Endothelial cell of umbilical vein (primary cell): ENCODE measurements at regions not wholly inside any gene's neighbourhood (a gene's known extent, or its start where the extent isn't known, plus 50 kb on each side); places are given as distances from the start of the nearest gene placed in this dataset.

Source experiments
- BruUV-seq: library from RNA; stranded (reverse); fragments of 400-500 nt; replicated peaks from 2 replicates; lab custom pipeline; 2021; lab: Mats Ljungman, UMichigan
- CTCF ChIA-PET: fragments of 300-600, 350-600 bp; sonication (Branson Sonifier 250); formaldehyde crosslinking; loops from one replicate; lab custom pipeline; 2021; ENCODE audit warnings: antibody characterized with exemption, inconsistent platforms; lab: Charles Lee
- POLR2A ChIA-PET: fragments of 300-600, 350-600 bp; sonication (Branson Sonifier 250); formaldehyde crosslinking; loops from one replicate; lab custom pipeline; 2021; ENCODE audit warnings: antibody characterized with exemption, inconsistent platforms; lab: Charles Lee
- DNase-seq: peaks from one replicate; pipeline ENCODE4 v3.0.0-alpha.2; 2011; ENCODE audit warnings: low read depth, low spot score
- FAIRE-seq: peaks from 2 replicates; lab custom pipeline; 2011; peaks lifted over from hg19 to GRCh38; lab: Jason Lieb, UNC
- H2AFZ ChIP-seq: 2 replicates; pipeline ENCODE4 v1.6.0; 2012; ENCODE audit warnings: low read depth, low read length, control low read depth, inconsistent platforms
- H3K27ac ChIP-seq: 2 replicates; pipeline ENCODE4 v1.5.1; 2011; ENCODE audit warnings: low read depth, mild to moderate bottlenecking, control low read depth, low read length, moderate library complexity; ENCODE audit not compliant: insufficient read depth
- H3K27me3 ChIP-seq, 2 experiments: 2 replicates each; pipeline versions ENCODE4 v1.6.0 to v1.6.1; 2011; ENCODE audit warnings: low read length in 2 of 2, mixed read lengths in 1 of 2; ENCODE audit not compliant: control insufficient read depth in 2 of 2, insufficient read depth in 2 of 2
- H3K36me3 ChIP-seq, 2 experiments: 2 replicates in 1 of 2; 3 replicates in 1 of 2; pipeline ENCODE4 v1.5.1; 2011; ENCODE audit warnings: low read length in 2 of 2, mild to moderate bottlenecking in 1 of 2, moderate library complexity in 1 of 2; ENCODE audit not compliant: control insufficient read depth in 2 of 2, insufficient read depth in 2 of 2; ENCODE audit errors: extremely low read depth in 1 of 2
- H3K4me1 ChIP-seq: 3 replicates; pipeline ENCODE4 v1.5.1; 2011; ENCODE audit warnings: mild to moderate bottlenecking, low read length; ENCODE audit not compliant: control insufficient read depth, insufficient read depth; ENCODE audit errors: extremely low read depth
- H3K4me2 ChIP-seq: 2 replicates; pipeline ENCODE4 v1.6.1; 2011; ENCODE audit warnings: low read length, control low read depth, mixed read lengths; ENCODE audit not compliant: insufficient read depth
- H3K4me3 ChIP-seq, 3 experiments: fragments of 200-600 bp in 1 of 3; sonication (generic), shearing (Covaris generic) in 1 of 3; replicated peaks in 1 of 3; 2 replicates each; pipeline ENCODE4 v1.5.1; 2011 to 2016; ENCODE audit warnings: control low read depth in 3 of 3, low read length in 3 of 3, mild to moderate bottlenecking in 2 of 3, inconsistent platforms in 1 of 3, low read depth in 1 of 3, moderate library complexity in 1 of 3; ENCODE audit not compliant: insufficient read depth in 1 of 3
- H3K79me2 ChIP-seq: 2 replicates; pipeline ENCODE4 v1.6.0; 2012; ENCODE audit warnings: low read length, inconsistent platforms; ENCODE audit not compliant: control insufficient read depth, insufficient read depth
- H3K9ac ChIP-seq: replicated peaks from 2 replicates; pipeline ENCODE3; 2011; ENCODE audit warnings: low read length, control low read depth; ENCODE audit not compliant: insufficient read depth; ENCODE audit errors: extremely low read depth
- H3K9me1 ChIP-seq: replicated peaks from 3 replicates; pipeline ENCODE4 v1.6.0; 2011; ENCODE audit warnings: mild to moderate bottlenecking, low read length; ENCODE audit not compliant: control insufficient read depth, insufficient read depth; ENCODE audit errors: extremely low read depth
- H3K9me3 ChIP-seq: replicated peaks from 2 replicates; pipeline ENCODE4 v1.5.1; 2012; ENCODE audit warnings: low read length, inconsistent platforms; ENCODE audit not compliant: control insufficient read depth, insufficient read depth
- H4K20me1 ChIP-seq: replicated peaks from 2 replicates; pipeline ENCODE3; 2011; ENCODE audit warnings: mild to moderate bottlenecking, low read length; ENCODE audit not compliant: control insufficient read depth, insufficient read depth; ENCODE audit errors: extremely low read depth
- CTCF ChIP-seq, 2 donors: IDR thresholded peaks; 1 replicate in 1 of 2; 2 replicates in 1 of 2; pipeline ENCODE4 v1.5.1; 2011; ENCODE audit warnings: low read length in 2 of 2, mild to moderate bottlenecking in 2 of 2, moderate library complexity in 2 of 2, control low read depth in 1 of 2, inconsistent platforms in 1 of 2, low read depth in 1 of 2; ENCODE audit not compliant: insufficient read depth in 1 of 2; ENCODE audit errors: extremely low read depth in 1 of 2
- EZH2 ChIP-seq: IDR thresholded peaks from 2 replicates; pipeline ENCODE4 v1.6.1; 2012; ENCODE audit warnings: borderline replicate concordance, low read depth, mild to moderate bottlenecking, moderate library complexity, low read length, inconsistent platforms; ENCODE audit not compliant: severe bottlenecking
- FOS ChIP-seq: IDR thresholded peaks from 2 replicates; pipeline ENCODE4 v1.6.1; 2011; ENCODE audit warnings: mild to moderate bottlenecking, low read length, moderate library complexity, borderline replicate concordance; ENCODE audit not compliant: insufficient read depth
- GATA2 ChIP-seq: IDR thresholded peaks from 2 replicates; pipeline ENCODE4 v1.7.0; 2011; ENCODE audit warnings: low read depth, mild to moderate bottlenecking, moderate library complexity, mixed read lengths, low read length; ENCODE audit not compliant: insufficient read length, insufficient read depth
- JUN ChIP-seq: IDR thresholded peaks from 2 replicates; pipeline ENCODE4 v1.6.1; 2011; ENCODE audit warnings: borderline replicate concordance, low read depth; ENCODE audit not compliant: insufficient read length, insufficient read depth
- MAX ChIP-seq: IDR thresholded peaks from 2 replicates; pipeline ENCODE4 v1.6.1; 2011; ENCODE audit not compliant: insufficient read depth, insufficient read length
- MYC ChIP-seq: IDR thresholded peaks from one replicate; pipeline ENCODE4 v1.6.1; 2011; ENCODE audit warnings: mild to moderate bottlenecking, low read depth, low read length
- POLR2A ChIP-seq: IDR thresholded peaks from 2 replicates; pipeline ENCODE4 v1.6.1; 2012; ENCODE audit warnings: low read depth, mild to moderate bottlenecking, control low read depth, low read length
- POLR2AphosphoS5 ChIP-seq: IDR thresholded peaks from 2 replicates; pipeline ENCODE4 v1.6.1; 2012; ENCODE audit warnings: low read depth, mild to moderate bottlenecking, control low read depth, low read length, moderate library complexity; ENCODE audit not compliant: insufficient read depth
- dilution Hi-C: fragments of 300-500 bp; cut with MboI; formaldehyde crosslinking; loops from one replicate; pipeline ENCODE4 v1.15.0; 2019; ENCODE audit warnings: low sequenced_read_pairs; ENCODE audit not compliant: extremely low pct_ligation_motif_present
- intact Hi-C: fragments of 100-400 bp; cut with micrococcal nuclease; formaldehyde crosslinking; loops from one replicate; pipeline ENCODE4 v1.10.0; 2022

GRCh38 chr16:17658881-17659280, 188.1 kb upstream of the XYLT1 start:
- Histone ChIP-seq H3K9ac (no peak overlapping the region), H3K9me3 (peaks cover 1% of the 10 kb centered on the region), H3K9me1 (no peaks in the 10 kb centered on the region), H3K27me3 (no peaks in the 10 kb centered on the region), H3K4me3 (no peak overlapping the region), H3K79me2 (no peaks in the 10 kb centered on the region), H3K4me2 (no peak overlapping the region), H3K27ac (no peak overlapping the region), H3K4me1 (no peaks in the 10 kb centered on the region), H4K20me1 (no peaks in the 10 kb centered on the region), H3K36me3 (no peaks in the 10 kb centered on the region), H2AFZ (no peak overlapping the region)
- POLR2A ChIA-PET, result no interaction called here
- CTCF ChIA-PET, result no interaction called here
- DNase-seq (no peak), FAIRE-seq (no peak)
- BruUV-seq, result no TSS peak
- no peak for TF ChIP-seq CTCF (IDR thresholded peaks at IDR 0.05; ENCODE audit: extremely low read depth in 1 of 2, insufficient read depth in 1 of 2, low read depth in 1 of 2, low read length in 2 of 2)
- no peak for TF ChIP-seq MYC
- TF ChIP-seq MAX, result no peak
- TF ChIP-seq POLR2A, result no peak
- no peak for TF ChIP-seq GATA2
- no peak for TF ChIP-seq EZH2
- no peak for TF ChIP-seq POLR2AphosphoS5
- no peak for TF ChIP-seq FOS
- TF ChIP-seq JUN, result no peak
- intact Hi-C loops, result no loop called here
- dilution Hi-C loops, result no loop called here
